ENCODE measurements at regions not wholly inside any gene's neighbourhood (a gene's known extent, or its start where the extent isn't known, plus 50 kb on each side); places are given as distances from the start of the nearest gene placed in this dataset.
"Not testable (repeated sequence)": the region's sequence is repeated elsewhere in the genome, so short reads cannot be mapped to it uniquely, and the experiment has no call there.

DNA sequence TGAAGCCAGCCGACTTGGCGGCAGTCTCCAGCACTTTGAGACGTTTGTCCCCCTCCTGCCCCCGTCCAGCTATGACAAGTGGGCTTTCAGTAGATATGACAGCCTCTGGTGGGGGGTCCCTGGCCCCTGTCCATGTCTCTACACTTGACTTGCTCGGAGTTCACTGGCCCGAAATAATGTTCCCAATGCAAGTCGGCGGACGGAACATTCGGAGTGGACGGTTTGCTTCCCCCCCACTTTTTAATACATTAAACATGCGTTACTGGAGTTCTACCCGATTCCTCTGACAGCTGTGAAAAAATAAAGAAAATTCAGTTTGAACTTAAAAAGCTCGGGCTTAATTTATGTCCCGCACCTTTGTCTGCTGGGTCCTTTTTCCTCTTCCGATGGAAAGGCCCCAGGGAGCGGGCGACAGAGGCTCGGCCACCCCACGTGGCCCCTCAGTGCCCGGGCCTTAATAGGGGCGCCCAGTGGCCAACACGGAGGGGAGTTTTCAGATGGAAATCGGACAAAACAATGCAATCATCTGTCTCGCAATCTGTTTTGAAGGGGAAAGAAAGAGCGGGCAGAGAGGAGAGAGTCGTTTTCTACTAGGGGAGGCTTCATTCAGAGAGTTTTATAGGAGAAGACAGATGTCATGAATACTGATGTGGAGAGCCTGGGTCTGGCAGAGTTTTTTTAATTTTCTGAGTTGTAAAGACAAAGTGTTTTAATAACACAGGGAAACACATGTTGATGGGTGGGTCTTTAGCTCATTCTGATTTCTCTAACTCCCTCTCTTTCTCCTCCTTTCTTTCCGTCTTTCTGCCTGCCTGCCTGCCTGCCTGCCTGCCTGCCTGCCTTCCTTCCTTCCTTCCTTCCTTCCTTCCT, 50.2 kb downstream of the SMIM38 start:
- no peak for DNase-seq (ENCODE audit: extremely low read depth in 1 of 11, low read depth in 9 of 11, low spot score in 4 of 11)

DNA sequence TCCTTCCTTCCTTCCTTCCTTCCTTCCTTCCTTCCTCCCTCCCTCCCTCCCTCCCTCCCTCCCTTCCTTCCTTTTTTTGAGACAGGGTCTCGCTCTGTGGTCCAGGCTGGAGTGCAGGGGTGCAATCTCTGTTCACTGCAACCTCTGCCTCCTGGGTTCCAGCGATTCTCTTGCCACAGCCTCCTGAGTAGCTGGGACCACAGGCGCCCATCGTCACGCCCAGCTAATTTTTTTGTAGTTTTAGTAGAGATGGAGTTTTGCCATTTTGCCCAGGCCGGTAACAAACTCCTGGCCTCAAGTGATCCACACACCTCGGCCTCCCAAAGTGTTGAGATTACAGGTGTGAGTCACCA, 50.9 kb downstream of the SMIM38 start:
- not testable (repeated sequence) for DNase-seq (ENCODE audit: extremely low read depth in 1 of 11, low read depth in 9 of 11, low spot score in 4 of 11)

DNA sequence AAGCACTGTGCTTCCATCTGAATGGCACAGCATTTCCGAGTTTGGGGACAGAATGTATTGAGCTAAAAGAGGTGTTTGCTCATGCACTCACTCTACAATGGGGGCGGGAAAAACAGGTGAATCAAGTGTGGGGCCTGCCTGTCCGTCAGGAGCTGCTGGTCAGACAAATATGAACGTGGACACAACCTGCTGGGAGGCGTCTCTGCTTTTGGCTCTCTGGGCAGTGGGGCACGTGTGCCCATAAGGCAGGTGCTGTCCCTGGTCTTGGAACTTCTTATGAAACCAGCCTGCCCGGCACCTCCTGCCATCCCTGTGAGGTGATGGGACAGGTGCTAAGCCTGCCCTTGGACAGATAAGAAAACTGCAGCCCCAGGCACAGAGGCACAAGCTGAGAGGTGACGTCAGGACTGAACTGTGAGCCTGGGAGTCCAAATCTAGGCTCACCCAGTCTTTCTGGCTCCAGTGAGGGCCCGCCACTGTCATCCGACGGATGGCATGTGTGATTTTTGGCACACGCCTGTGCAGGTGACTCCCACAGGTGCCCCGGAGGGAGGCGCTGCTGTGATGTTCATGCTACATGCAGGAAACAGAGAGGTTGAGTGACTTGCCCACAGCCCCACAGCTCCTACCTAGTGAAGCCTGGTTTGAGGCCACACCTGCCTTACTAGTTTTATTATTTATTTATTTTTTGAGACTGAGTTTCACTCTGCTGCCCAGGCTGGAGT, 51.6 kb downstream of the SMIM38 start:
- no peak for DNase-seq (ENCODE audit: extremely low read depth in 1 of 11, low read depth in 9 of 11, low spot score in 4 of 11)

- DNase-seq (ENCODE audit: extremely low read depth in 1 of 11, low read depth in 9 of 11, low spot score in 4 of 11) = no peak
Measured at GRCh38 chr11:69208190-69209037, 52.7 kb downstream of the SMIM38 start.

- no peak for DNase-seq (ENCODE audit: extremely low read depth in 1 of 11, low read depth in 9 of 11, low spot score in 4 of 11)
Measured at GRCh38 chr11:69209038-69209350, 53.3 kb downstream of the SMIM38 start.

- DNase-seq (ENCODE audit: extremely low read depth in 1 of 11, low read depth in 9 of 11, low spot score in 4 of 11) = no peak
Measured at GRCh38 chr11:69209421-69210309, 53.9 kb downstream of the SMIM38 start.

GRCh38 chr11:69210310-69211035, 54.7 kb downstream of the SMIM38 start:
- no peak for DNase-seq (ENCODE audit: extremely low read depth in 1 of 11, low read depth in 9 of 11, low spot score in 4 of 11)

- no peak for DNase-seq (ENCODE audit: extremely low read depth in 1 of 11, low read depth in 9 of 11, low spot score in 4 of 11)
Measured at GRCh38 chr11:69211540-69211919, 55.8 kb downstream of the SMIM38 start.

DNA sequence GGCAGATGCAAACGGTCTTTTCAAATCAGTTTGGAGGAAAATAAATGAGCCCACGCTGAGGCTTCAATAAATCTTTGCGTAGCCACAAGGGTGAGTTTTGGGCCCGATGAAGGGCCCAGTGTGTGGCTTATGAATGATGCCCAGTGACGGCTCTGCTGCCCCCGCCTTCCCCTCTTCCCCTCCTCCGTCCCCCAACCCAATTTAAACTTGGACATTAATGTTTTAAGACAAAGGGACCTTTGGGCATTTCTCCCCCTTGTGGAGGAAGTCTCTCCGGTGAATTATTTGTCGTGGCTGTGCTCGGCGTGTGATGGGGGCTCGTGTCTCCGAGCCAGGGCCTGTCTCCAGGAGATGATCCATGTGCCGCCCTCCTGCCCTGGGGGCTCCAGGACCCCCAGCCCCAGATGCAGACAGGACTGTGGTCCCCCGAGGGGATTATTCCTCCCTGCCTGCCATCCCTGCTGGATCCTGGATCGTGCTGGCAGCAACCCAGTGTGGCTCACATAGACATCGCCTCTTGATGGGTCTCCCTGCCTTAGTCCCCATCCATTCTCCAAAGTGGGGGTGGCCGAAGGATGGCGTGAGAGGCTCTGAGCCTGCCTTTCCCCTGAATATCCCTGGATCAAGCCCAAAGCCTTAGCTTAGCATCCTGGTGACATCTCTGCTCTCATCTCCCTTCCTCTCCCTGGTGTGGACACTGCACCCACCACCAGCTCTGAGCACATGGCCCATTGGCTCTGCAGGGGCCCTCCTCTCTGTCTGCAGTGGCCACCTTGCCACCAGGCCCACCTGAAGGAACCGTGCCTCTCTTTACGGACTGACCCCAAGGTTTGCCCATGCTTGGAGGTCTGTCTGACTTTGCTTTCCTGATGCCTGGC, 56.4 kb downstream of the SMIM38 start:
- no peak for DNase-seq (ENCODE audit: extremely low read depth in 1 of 11, low read depth in 9 of 11, low spot score in 4 of 11)

DNA sequence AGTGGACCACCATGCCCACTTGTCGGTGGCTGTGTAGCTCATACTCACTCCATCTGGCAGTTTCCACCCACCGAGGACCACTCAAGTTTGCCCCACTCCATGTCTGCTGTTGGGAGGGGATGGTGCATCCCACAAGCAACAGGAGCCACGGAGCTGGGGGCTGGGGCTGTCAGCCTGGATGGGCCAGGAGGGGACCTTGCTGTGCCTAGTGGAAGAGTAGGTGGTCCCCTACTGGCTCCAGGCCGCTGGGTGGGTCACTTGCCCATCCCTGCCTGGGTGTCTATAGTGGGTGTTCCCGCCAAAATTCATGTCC, 57.0 kb downstream of the SMIM38 start:
- no peak for DNase-seq (ENCODE audit: extremely low read depth in 1 of 11, low read depth in 9 of 11, low spot score in 4 of 11)

GRCh38 chr11:69213316-69213715, 57.6 kb downstream of the SMIM38 start:
- no peak for DNase-seq (ENCODE audit: extremely low read depth in 1 of 11, low read depth in 9 of 11, low spot score in 4 of 11)

DNA sequence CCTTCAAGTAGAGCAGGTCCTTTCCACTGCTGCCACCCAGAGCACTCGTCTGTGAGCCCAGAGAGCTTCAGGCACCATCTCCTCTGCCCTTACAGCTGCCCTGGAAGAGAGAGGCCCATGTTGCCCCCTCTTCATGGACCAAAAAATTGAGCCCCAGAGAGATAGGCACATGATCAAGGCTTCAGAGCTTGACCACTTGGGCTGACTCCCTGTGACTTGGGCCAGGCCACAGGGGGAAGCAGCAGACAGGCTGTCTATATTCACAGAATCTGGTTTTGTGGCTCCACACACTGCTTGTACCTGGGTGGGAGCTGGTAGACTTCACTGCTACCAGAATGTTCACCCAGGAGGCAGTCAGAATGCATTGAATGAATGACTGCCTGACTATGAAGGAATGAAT, 58.2 kb downstream of the SMIM38 start:
- DNase-seq (ENCODE audit: extremely low read depth in 1 of 11, low read depth in 9 of 11, low spot score in 4 of 11) = no peak

DNA sequence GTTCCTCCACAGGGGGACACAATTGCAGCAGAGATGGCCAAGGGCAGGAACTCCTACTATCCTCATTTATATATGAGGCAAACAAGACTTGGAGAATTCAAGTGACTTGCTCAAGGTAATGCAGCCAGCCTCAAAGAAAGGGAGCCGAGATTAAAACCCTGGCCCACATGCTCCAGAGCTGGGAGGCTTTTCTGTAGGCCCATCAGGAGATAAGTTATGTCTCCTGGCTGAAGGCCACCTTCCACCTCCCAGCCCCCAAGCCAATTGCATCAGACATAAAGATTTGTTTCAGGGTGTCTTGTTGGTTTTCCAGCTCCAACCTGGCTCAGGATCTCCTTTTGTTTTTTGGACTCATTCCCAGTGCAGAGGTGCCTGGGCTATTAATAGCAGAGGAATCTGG, 59.5 kb downstream of the SMIM38 start:
- no peak for DNase-seq (ENCODE audit: extremely low read depth in 1 of 11, low read depth in 9 of 11, low spot score in 4 of 11)

DNA sequence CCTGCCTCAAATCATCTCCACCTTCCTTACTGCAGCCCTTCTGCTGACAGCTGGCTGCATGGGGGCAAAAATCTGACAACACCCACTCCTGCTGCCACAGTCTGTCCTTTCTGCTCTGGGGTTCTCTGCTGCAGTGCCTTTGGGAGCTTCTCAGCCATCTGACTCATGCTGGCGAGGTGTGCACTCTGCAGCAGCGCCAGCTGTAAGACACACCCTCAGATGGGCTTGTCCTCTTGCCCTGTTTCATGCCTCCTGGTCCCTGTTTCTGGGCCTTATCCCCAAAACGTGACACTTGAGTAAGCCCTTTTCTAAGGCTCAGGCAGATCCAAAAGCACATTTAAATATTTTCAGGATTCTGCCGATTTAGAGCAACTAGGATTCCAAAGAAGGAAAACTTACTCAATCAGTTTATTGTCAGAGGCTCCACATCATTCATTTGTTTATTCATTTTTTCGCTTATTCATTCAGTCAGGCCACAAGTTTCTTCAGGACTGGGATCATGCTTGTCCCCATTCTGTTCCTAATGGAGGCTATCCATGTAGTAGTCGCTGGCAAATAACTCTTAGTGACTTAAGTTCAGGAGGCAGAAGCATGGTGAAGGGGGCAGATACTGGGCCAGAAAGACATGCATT, 60.2 kb downstream of the SMIM38 start:
- no peak for DNase-seq (ENCODE audit: extremely low read depth in 1 of 11, low read depth in 9 of 11, low spot score in 4 of 11)

DNA sequence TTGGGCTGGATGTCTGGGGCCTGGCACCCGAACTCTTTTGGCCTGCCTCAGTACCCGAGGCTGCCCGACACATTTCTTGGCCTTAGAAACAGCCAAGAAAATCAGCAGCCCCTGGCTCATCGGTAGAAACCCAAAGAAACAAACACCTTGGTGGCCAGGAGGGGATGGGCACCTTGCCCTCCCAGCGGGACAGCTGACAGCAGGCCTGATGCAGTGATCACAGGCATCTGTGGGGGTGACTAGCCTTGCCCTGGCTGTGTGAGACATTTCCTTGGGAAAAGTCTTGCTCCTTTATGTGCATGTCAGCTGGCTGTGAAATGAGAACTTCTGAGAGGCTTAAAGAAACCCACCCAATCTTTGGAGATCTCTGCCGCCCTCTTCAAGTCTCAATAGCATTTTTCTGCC, 60.9 kb downstream of the SMIM38 start:
- DNase-seq (ENCODE audit: extremely low read depth in 1 of 11, low read depth in 9 of 11, low spot score in 4 of 11) = no peak

DNA sequence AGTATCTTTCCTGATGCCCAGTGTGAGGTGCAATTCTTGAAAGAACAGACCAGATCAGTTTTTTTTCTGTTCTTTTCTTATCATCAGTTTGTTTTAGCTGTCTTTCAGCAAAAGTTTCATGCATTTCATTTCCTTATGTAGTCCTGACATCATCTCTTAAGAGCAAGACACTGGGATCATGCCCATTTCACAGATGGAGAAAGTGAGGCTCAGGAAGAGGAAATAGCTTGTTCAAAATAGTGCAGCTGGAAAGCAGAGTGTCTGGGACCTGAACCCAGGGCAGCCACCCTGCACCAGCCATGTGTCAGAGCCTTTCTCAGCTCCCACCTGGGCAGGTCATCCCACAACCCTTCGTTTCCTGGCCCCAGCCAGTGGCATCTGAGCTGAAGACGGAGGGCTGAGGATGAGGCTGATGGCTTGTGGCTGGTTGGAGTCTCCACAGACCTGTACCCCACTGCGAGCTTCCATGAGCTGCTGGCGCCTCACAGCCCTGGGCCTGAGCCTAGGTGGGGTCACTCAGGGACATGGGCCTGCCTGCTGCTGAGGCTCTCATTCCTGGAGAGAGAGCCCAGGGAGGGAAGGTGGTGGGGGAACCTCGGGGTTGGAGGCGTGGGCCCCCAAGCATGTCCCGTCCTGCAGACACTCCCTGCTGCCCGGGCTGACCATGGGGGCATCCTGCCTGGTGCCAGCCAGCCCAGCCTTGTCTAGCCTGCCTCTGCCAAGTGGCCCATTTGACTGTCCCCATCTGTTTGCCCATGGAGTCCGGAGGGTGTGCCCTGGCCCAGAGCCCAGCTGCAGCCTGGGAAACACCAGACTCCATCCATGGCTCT, 61.8 kb downstream of the SMIM38 start:
- DNase-seq (ENCODE audit: extremely low read depth in 1 of 11, low read depth in 9 of 11, low spot score in 4 of 11) = no peak

Measured in renal cortex interstitium (tissue), 11 donors.